Astrocyte (in vitro differentiated cells and primary cell): ENCODE measurements at regions not wholly inside any gene's neighbourhood (a gene's known extent, or its start where the extent isn't known, plus 50 kb on each side); places are given as distances from the start of the nearest gene placed in this dataset.

Source experiments
- EZH2 ChIP-seq: IDR thresholded peaks from 2 replicates; pipeline ENCODE4 v1.6.1; 2012; ENCODE audit warnings: mild to moderate bottlenecking, low read length, inconsistent platforms; ENCODE audit not compliant: insufficient read depth
- TF ChIP-seq, protein P1 (sequence below): IDR thresholded peaks from 2 replicates; pipeline ENCODE4 v1.5.1; 2011; ENCODE audit warnings: low read depth, mild to moderate bottlenecking, inconsistent platforms, low read length, moderate library complexity; ENCODE audit not compliant: insufficient read depth

DNA sequence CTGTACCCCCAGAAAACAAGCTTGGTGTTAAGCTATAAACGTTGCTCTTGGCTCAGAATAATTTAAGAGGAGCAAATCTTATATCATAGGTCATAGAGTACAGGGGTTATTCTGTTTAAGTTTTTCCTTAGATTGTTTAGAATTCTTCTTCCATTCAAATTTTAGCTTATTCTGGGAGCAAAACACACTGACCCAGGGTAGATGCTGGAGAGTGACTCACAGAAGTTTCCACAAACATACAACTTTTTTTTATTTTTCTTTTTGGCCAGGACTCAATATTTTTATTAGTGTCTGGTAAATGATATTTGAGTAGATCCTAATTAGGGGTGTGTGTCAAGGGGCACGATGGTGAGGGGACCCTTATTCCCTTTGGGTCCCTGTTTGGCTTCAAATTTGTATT lies 71.5 kb upstream of the PSME4 start:
- TF ChIP-seq, protein P1, sequence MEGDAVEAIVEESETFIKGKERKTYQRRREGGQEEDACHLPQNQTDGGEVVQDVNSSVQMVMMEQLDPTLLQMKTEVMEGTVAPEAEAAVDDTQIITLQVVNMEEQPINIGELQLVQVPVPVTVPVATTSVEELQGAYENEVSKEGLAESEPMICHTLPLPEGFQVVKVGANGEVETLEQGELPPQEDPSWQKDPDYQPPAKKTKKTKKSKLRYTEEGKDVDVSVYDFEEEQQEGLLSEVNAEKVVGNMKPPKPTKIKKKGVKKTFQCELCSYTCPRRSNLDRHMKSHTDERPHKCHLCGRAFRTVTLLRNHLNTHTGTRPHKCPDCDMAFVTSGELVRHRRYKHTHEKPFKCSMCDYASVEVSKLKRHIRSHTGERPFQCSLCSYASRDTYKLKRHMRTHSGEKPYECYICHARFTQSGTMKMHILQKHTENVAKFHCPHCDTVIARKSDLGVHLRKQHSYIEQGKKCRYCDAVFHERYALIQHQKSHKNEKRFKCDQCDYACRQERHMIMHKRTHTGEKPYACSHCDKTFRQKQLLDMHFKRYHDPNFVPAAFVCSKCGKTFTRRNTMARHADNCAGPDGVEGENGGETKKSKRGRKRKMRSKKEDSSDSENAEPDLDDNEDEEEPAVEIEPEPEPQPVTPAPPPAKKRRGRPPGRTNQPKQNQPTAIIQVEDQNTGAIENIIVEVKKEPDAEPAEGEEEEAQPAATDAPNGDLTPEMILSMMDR: no peak
- TF ChIP-seq EZH2: no peak
